Choroid plexus epithelial cell (primary cell): ENCODE measurements at regions not wholly inside any gene's neighbourhood (a gene's known extent, or its start where the extent isn't known, plus 50 kb on each side); places are given as distances from the start of the nearest gene placed in this dataset.

Experiments used
- DNase-seq: peaks from one replicate; pipeline ENCODE4 v3.0.0-alpha.2; 2010; ENCODE audit warnings: low read depth
- H3K4me3 ChIP-seq: 2 replicates; pipeline ENCODE4 v1.5.1; 2011; ENCODE audit warnings: low read depth, mild to moderate bottlenecking, control low read depth, low read length, moderate library complexity
- TF ChIP-seq, protein P1 (sequence below): conservative IDR thresholded peaks from 2 replicates; pipeline ENCODE4 v1.5.1; 2011; ENCODE audit warnings: low read depth, mild to moderate bottlenecking, control low read depth, inconsistent platforms, low read length, moderate library complexity

DNA sequence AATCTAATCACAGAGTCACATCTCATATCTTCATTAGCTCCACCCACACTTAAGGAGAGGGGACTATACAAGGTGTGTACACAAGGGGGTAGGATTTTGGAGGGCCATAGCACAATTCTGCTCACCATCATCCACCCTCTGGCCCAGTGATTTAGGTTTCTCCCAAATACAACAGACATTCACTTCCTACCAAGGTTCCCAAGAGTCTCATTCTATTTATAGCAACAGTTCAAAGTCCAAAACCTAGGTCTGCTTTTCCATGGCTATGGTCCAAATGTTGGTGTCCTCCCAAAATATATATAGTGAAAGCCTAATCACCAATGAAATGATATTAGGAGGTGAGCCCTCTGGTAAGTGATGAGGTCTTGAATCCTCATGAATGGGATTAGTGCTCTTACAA lies 353.2 kb upstream of the PLD5 start:
- TF ChIP-seq, protein P1, sequence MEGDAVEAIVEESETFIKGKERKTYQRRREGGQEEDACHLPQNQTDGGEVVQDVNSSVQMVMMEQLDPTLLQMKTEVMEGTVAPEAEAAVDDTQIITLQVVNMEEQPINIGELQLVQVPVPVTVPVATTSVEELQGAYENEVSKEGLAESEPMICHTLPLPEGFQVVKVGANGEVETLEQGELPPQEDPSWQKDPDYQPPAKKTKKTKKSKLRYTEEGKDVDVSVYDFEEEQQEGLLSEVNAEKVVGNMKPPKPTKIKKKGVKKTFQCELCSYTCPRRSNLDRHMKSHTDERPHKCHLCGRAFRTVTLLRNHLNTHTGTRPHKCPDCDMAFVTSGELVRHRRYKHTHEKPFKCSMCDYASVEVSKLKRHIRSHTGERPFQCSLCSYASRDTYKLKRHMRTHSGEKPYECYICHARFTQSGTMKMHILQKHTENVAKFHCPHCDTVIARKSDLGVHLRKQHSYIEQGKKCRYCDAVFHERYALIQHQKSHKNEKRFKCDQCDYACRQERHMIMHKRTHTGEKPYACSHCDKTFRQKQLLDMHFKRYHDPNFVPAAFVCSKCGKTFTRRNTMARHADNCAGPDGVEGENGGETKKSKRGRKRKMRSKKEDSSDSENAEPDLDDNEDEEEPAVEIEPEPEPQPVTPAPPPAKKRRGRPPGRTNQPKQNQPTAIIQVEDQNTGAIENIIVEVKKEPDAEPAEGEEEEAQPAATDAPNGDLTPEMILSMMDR, result no peak
- no peak for DNase-seq
- no peak overlapping the region for H3K4me3 ChIP-seq

DNA sequence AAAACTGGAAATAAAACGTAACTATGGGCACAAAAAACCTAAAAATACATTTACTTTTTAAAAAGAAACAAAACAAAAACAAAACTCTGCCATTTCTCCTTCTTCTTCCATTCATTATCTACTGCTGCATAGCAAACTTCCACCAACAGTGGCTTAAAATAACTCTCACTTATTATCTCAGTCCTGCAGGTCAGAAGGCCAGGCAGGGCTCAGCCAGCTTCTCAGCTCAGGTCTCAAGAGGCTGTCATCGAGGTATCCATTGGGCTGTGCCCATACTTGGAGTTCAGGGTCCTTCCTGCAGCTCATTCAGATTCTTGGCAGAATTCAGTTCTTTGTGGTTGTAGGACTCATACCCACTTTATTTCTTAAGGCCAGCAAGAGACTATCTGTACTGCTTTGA lies 352.7 kb upstream of the PLD5 start:
- no peak overlapping the region for H3K4me3 ChIP-seq
- TF ChIP-seq, protein P1, result no peak

DNA sequence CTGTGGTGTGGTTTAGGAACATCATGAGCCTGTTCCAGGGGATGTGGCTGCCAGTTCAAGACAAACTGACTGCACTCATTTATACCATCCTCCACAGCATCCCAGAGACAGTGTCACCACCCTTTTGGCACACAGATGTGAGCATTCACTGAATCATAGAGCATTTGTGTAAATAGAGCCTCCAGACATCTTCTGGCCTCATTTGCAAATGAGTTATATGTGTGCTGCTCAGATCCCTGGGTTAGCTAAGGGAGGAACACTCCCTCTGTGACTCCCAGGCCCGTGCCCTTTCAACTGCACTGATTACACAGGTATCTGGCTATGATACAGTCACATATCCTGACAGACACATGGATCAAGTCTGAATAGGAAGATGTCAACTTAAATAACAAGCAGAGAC lies 351.5 kb upstream of the PLD5 start:
- TF ChIP-seq, protein P1, result no peak
- no peak overlapping the region for H3K4me3 ChIP-seq
- DNase-seq, result no peak

More for the DNA sequence above, 352.7 kb upstream of the PLD5 start:
- DNase-seq, result no peak

DNA sequence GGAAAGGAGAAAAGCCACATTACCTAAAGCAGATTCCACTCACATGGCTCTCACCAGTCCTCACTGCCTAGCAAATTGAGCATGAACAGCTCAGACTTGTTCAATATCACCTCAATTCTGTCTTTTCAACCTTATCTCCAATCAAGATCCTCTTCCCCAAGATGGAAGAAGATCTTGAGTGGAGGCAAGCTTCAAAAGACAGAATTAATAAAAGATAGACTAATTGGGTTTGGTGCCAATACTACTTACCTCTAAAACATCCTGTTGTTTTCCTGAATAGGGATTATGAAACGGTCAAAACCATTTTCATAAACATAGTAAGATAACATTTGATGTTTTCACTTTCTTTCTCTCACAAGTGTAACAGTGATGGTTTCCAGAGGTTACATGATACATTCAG lies 349.2 kb upstream of the PLD5 start:
- DNase-seq, result no peak
- TF ChIP-seq, protein P1, result no peak
- no peak overlapping the region for H3K4me3 ChIP-seq

DNA sequence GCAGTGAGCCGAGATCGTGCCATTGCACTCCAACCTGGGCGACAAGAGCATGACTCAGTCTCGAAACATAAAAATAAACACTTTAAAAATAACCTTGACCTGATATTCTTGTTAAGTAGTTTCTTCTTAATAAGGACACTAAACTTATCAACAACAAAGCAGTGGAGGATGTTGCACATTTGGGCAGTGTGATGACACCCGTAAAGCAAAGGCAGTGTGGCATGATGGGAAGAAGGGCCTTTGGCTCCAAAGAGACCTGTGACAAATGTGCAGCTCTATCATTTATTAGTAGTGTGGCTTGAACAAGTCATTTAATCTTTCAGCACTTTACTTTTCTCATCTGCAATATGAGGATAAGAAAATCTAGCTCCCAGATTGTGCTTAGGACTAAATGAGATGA lies 348.0 kb upstream of the PLD5 start:
- no peak for DNase-seq
- TF ChIP-seq, protein P1, result no peak

DNA sequence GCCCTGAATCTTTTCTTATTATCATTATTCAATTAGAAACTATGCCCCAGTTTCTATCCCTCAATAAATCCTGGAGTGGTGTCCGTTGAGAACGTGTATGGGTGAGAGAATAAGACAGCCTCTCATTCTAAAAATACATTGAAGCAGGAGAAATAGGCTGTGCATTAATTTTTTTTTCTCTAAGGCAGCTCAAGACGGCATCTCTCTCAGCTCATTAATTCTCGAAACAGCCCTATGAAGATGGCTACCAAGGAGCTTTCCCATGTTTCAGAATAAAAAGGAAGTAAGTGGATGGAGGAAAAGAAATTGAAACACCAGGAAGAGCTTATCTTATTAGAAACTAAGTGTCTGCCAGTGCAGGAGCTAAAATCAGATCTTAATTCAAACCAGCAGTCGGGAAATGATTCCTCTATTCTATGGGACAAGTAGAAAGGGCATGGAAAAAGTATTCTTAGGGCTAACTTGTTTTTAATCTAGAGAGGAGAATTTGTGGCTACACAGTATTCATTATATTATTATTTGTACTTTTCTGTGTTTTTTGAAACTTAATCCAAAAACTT lies 347.1 kb upstream of the PLD5 start:
- no peak for DNase-seq
- TF ChIP-seq, protein P1, result no peak
- no peak overlapping the region for H3K4me3 ChIP-seq

More for the DNA sequence above, 348.0 kb upstream of the PLD5 start:
- H3K4me3 ChIP-seq, result no peak overlapping the region

DNA sequence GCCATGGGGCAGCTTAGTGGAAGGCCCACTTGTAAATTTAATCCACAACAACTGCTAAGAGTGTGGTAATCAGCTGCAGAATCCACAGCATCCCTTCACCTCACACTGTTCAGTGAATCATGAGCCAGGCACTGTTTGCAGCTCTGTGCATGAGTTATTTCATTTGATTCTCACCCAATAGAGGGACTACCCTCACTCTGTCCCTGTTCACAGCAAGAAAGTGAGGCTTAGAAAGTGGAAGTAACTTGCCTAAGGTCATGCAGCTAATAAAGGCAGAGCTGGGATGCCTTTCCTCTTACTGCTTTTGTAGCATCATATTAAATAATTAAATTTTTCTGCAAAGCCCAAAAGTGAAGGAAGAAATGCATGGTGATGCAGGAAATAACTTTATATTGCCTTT lies 346.5 kb upstream of the PLD5 start:
- TF ChIP-seq, protein P1, result no peak

More for the DNA sequence above, 346.5 kb upstream of the PLD5 start:
- no peak overlapping the region for H3K4me3 ChIP-seq
- DNase-seq, result no peak
